ENCODE measurements at regions not wholly inside any gene's neighbourhood (a gene's known extent, or its start where the extent isn't known, plus 50 kb on each side); places are given as distances from the start of the nearest gene placed in this dataset.
"Not testable (repeated sequence)": the region's sequence is repeated elsewhere in the genome, so short reads cannot be mapped to it uniquely, and the experiment has no call there.

DNA sequence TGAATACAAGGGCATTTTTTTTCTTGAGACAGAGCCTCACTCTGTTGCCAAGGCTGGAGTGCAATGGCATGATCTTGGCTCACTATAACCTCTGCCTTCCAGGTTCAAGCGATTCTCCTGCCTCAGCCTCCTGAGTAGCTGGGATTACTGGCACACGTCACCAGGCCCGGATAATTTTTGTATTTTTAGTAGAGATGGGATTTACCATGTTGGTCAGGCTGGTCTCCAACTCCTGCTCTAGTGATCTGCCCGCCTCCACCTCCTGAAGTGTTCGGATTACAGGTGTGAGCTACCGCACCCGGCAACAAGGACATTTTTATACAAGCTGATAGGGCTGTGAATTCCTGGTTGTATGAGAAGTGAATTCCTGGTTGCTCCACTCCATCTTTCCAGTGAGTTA is 577.7 kb upstream of the TPTE start:
- TF ChIP-seq, protein P1, sequence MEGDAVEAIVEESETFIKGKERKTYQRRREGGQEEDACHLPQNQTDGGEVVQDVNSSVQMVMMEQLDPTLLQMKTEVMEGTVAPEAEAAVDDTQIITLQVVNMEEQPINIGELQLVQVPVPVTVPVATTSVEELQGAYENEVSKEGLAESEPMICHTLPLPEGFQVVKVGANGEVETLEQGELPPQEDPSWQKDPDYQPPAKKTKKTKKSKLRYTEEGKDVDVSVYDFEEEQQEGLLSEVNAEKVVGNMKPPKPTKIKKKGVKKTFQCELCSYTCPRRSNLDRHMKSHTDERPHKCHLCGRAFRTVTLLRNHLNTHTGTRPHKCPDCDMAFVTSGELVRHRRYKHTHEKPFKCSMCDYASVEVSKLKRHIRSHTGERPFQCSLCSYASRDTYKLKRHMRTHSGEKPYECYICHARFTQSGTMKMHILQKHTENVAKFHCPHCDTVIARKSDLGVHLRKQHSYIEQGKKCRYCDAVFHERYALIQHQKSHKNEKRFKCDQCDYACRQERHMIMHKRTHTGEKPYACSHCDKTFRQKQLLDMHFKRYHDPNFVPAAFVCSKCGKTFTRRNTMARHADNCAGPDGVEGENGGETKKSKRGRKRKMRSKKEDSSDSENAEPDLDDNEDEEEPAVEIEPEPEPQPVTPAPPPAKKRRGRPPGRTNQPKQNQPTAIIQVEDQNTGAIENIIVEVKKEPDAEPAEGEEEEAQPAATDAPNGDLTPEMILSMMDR (IDR thresholded peaks at IDR 0.05): not testable (repeated sequence)
- not testable (repeated sequence) for TF ChIP-seq POLR2A (IDR thresholded peaks at IDR 0.05)

Data from thyroid gland (tissue), 4 donors.